Peyer's patch (tissue), 4 donors: ENCODE measurements at regions not wholly inside any gene's neighbourhood (a gene's known extent, or its start where the extent isn't known, plus 50 kb on each side); places are given as distances from the start of the nearest gene placed in this dataset.

Experiments
- POLR2A ChIP-seq, 2 donors: fragments of 450-650 bp; IDR thresholded peaks; one replicate each; pipeline ENCODE4 v1.5.1; 2017; ENCODE audit warnings: antibody characterized with exemption in 2 of 2, mild to moderate bottlenecking in 2 of 2, moderate library complexity in 2 of 2
- TF ChIP-seq, protein P1 (sequence below), 6 experiments: fragments of 450-650 bp in 4 of 6; fragments of 200-600 bp in 2 of 6; sonication (generic) in 1 of 6; IDR thresholded peaks; one replicate each; pipeline ENCODE4 v1.5.1; 2017 to 2019; ENCODE audit warnings: antibody characterized with exemption in 6 of 6, mild to moderate bottlenecking in 3 of 6, moderate library complexity in 1 of 6

DNA sequence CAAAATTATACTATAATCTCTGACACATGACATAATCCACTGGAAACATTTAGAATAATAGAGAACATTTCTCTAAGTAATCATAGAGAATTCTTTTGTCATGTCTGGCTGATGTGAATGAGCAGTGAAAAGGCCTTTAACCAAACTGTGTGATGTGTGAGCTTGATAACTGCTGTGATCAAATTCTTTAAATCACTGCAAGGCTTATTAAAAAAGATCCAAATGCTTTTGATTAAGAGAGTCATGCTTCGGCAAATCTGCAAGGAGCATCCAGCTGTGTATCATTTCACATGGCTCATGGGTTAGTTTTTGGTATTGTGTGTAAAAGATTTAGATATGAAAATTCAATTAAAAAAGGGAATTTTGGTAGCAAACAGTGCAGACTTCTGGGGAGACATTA is 58.6 kb upstream of the TFPI start:
- TF ChIP-seq, protein P1, sequence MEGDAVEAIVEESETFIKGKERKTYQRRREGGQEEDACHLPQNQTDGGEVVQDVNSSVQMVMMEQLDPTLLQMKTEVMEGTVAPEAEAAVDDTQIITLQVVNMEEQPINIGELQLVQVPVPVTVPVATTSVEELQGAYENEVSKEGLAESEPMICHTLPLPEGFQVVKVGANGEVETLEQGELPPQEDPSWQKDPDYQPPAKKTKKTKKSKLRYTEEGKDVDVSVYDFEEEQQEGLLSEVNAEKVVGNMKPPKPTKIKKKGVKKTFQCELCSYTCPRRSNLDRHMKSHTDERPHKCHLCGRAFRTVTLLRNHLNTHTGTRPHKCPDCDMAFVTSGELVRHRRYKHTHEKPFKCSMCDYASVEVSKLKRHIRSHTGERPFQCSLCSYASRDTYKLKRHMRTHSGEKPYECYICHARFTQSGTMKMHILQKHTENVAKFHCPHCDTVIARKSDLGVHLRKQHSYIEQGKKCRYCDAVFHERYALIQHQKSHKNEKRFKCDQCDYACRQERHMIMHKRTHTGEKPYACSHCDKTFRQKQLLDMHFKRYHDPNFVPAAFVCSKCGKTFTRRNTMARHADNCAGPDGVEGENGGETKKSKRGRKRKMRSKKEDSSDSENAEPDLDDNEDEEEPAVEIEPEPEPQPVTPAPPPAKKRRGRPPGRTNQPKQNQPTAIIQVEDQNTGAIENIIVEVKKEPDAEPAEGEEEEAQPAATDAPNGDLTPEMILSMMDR (IDR thresholded peaks at IDR 0.05), result no peak
- TF ChIP-seq POLR2A (IDR thresholded peaks at IDR 0.05), result no peak
